ENCODE measurements at regions not wholly inside any gene's neighbourhood (a gene's known extent, or its start where the extent isn't known, plus 50 kb on each side); places are given as distances from the start of the nearest gene placed in this dataset.

DNA sequence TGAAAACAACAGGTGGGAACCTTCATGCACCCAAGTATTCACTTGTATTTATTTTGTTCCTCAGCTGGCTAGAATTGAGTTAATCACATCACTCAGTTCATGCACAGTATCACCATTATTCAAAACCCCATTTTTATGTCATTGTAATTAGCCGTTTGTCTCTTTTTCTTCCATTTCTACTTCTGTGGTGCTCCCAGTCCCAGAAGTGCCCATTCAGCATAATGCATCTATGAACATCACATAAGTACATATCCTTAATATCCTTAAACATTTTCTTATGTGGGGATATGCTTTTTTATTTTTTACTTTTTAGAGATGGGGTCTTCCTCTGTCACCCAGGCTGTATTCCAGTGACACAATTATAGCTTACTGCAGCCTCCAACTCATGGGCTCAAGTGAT, 510.9 kb upstream of the MGMT start:
- no peak for FAIRE-seq
- DNase-seq (ENCODE audit: insufficient read length, low spot score) = no peak
- TF ChIP-seq POLR2A (IDR thresholded peaks at IDR 0.05; ENCODE audit: low read depth, low read length) = no peak

GRCh38 chr10:128957221-128957620, 509.8 kb upstream of the MGMT start:
- no peak for TF ChIP-seq POLR2A (IDR thresholded peaks at IDR 0.05; ENCODE audit: low read depth, low read length)
- no peak for FAIRE-seq
- DNase-seq (ENCODE audit: insufficient read length, low spot score) = no peak

DNA sequence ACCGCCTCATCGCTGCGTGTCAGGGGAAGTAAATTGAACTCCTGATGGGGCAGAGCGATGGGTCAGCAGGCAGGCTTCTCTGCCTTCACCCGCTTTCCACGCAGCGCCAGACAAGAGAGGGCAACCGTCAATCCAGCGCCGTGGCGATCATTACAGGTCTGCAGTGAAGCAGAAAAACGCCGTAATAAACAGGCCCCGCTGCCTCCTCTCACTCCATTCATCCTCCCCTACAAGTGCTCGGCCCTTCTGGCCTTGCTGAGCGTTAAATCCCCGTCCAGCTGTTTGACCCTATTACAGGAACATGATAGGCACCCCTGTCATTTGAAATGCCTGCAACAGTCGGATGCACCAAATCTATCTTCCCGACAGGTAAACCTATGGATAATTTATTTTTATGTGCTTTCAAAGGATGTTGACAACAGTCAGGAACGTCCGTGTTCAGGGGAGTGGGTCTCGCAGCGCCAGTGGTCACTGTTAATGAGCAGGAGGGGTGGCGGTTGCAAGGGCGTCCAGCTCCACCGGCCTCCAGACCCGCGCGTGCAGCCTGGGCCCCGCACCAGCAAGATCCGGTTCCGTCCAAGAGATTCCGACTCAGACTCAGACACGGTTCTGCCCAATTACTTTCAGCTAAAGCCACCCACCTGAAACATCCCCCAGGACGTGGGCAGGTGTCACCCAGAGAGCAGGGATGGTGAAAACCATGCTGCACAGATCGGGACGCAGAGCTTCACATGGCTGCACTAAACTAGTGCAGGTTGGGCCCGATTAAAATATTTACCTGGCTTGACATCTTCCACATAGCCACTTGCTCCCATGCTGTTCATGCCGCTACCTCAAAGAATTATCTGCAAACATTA, 508.0 kb upstream of the MGMT start:
- no peak for DNase-seq (ENCODE audit: insufficient read length, low spot score)
- no peak for TF ChIP-seq POLR2A (IDR thresholded peaks at IDR 0.05; ENCODE audit: low read depth, low read length)
- no peak for FAIRE-seq

GRCh38 chr10:128959746-128960145, 507.3 kb upstream of the MGMT start:
- FAIRE-seq (no peak), DNase-seq (ENCODE audit: insufficient read length, low spot score) (no peak)
- TF ChIP-seq POLR2A (IDR thresholded peaks at IDR 0.05; ENCODE audit: low read depth, low read length) = no peak

DNA sequence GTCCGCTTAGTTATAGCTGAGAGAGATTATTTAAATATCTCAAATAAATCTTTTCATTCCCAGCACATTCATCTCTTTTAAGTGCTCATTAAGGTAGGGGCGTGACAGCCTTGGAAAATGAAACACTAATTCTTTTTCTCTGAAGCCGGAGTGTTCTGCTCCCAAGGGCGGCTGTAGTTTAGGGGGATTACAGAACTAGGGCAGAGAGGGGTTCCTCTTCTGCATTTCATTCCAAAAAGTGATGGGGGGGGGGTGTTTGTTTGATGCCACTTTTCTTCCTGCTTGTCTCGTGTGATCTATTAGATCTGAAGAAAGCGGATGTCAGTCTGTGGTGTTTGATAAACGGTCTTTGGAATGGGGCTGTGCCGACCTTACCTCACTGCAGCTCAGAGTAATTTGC, 506.5 kb upstream of the MGMT start:
- DNase-seq (ENCODE audit: insufficient read length, low spot score) (no peak), FAIRE-seq (no peak)
- no peak for TF ChIP-seq POLR2A (IDR thresholded peaks at IDR 0.05; ENCODE audit: low read depth, low read length)

DNA sequence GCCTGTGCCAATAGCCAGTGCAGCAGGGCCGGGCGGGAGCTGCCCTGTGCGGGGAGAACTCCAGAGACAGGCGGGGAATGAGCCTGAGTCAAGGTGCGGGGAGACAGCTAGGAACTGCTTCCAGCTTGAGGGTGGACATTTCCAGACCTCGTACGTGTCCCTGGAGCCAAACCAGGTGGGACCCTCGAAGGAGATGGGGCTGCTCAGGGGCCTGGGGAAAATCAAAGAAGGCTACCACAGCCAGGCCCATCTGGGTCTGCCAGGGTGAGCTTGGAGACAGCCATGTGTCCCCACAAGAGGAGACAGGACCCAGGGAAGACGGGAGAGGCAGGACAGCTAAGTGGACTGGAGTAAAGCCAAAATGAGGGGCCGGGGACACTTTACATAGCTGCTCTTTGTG, 504.9 kb upstream of the MGMT start:
- no peak for TF ChIP-seq POLR2A (IDR thresholded peaks at IDR 0.05; ENCODE audit: low read depth, low read length)
- FAIRE-seq (no peak), DNase-seq (ENCODE audit: insufficient read length, low spot score) (no peak)

DNA sequence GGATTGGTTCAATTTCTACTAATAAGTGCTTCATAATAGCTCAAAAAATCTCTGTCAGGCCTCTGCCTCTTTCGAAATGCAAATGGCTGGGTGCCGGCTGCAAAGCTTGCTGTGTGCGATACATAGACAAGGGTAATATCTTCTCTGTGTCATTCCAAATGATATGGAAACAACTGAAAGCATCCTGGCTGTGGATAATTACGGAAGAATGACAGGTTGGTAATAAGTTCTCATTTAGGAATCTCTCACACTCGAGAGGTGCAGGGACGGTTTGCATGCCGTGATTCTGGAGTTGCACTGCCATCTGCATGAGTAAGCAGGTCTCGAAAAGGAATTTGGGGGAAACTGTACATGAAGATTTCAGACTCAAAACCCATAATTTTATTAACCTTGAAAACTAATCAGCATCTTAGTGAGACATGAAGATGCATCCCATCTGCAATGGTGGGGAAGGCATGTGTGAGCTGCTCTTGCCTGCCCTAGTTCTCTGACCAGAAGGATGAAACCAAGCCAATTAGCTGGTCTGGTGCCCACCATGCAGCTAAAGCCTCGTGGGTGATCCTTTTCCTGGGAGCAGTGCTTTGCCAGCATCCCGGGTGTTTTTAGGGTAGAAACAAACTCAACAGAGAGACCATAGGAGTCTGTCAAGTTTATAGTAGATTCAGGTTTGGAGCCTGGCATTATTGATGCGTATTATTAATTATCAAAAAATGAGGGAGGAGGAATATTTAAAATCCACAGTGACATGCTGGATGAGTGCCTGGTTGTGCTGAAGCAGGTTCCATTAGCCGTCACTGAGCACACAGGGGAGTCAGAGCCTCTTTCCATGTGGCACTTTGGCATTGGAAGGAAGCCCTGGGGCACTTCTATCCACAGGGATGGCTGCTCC, 503.6 kb upstream of the MGMT start:
- TF ChIP-seq POLR2A (IDR thresholded peaks at IDR 0.05; ENCODE audit: low read depth, low read length) = no peak
- FAIRE-seq (no peak), DNase-seq (ENCODE audit: insufficient read length, low spot score) (no peak)

- no peak for TF ChIP-seq POLR2A (IDR thresholded peaks at IDR 0.05; ENCODE audit: low read depth, low read length)
- no peak for DNase-seq (ENCODE audit: insufficient read length, low spot score)
- FAIRE-seq = no peak
Measured at GRCh38 chr10:128964100-128964403, 503.0 kb upstream of the MGMT start.

DNA sequence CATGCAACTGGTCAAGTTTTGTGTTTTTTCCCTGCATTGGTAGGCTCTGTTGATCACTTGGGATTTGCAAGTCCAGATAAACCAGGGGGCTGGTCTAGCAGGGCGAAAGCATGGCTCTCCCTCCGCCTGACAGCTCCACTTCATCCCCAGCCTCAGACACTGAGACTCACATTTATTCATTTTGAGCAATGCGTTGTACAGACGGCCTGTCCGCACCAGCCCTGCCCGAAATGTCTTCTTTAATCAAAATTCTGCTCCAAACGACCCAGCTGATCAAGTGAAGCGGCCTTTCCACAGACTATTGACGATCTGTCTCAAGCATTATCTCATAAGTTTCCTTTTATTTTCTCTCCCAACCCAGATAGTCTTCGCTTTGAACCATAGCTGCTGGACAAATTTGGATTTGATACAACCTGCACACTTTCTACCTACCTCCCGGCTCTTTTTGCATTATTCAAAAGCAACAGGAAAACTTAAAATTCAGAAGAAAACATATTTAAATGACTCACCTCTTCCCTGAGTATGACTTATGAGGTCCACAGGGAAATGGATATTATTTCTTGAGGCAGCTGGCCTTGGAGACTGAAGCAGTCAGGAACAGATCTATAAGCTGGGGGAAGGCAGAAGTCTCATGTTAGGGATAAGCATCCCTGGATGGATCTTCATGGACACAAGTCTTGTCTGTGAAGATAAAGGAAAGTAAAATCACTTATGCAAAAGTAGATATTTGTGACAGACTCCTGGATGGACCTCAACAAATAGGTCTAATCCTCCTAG, 498.9 kb upstream of the MGMT start:
- DNase-seq (ENCODE audit: insufficient read length, low spot score) (no peak), FAIRE-seq (no peak)
- no peak for TF ChIP-seq POLR2A (IDR thresholded peaks at IDR 0.05; ENCODE audit: low read depth, low read length)

GRCh38 chr10:128969551-128969950, 497.5 kb upstream of the MGMT start:
- FAIRE-seq (no peak), DNase-seq (ENCODE audit: insufficient read length, low spot score) (no peak)
- no peak for TF ChIP-seq POLR2A (IDR thresholded peaks at IDR 0.05; ENCODE audit: low read depth, low read length)

GRCh38 chr10:128971374-128972035, 495.5 kb upstream of the MGMT start:
- DNase-seq (ENCODE audit: insufficient read length, low spot score) = no peak
- FAIRE-seq = no peak
- TF ChIP-seq POLR2A (IDR thresholded peaks at IDR 0.05; ENCODE audit: low read depth, low read length) = no peak

GRCh38 chr10:128972036-128972405, 495.0 kb upstream of the MGMT start:
- TF ChIP-seq POLR2A (IDR thresholded peaks at IDR 0.05; ENCODE audit: low read depth, low read length) = no peak
- no peak for DNase-seq (ENCODE audit: insufficient read length, low spot score)
- no peak for FAIRE-seq

- no peak for TF ChIP-seq POLR2A (IDR thresholded peaks at IDR 0.05; ENCODE audit: low read depth, low read length)
- no peak for FAIRE-seq
- DNase-seq (ENCODE audit: insufficient read length, low spot score) = no peak
Measured at GRCh38 chr10:128973221-128973620, 493.8 kb upstream of the MGMT start.

GRCh38 chr10:128976856-128977255, 490.2 kb upstream of the MGMT start:
- no peak for DNase-seq (ENCODE audit: insufficient read length, low spot score)
- no peak for TF ChIP-seq POLR2A (IDR thresholded peaks at IDR 0.05; ENCODE audit: low read depth, low read length)
- no peak for FAIRE-seq

All from H54 (cell line).